HG02623 (cell line): ENCODE measurements at regions not wholly inside any gene's neighbourhood (a gene's known extent, or its start where the extent isn't known, plus 50 kb on each side); places are given as distances from the start of the nearest gene placed in this dataset.

ENCODE experiments used
- ATAC-seq: cut with Tn5 transposase; IDR thresholded peaks from one replicate; pipeline ENCODE4 v1.9.1; 2021; ENCODE audit warnings: moderate library complexity; ENCODE audit not compliant: unreplicated experiment

- no peak for ATAC-seq
These were observed 938.9 kb downstream of the CDH11 start for GRCh38 chr16:64182985-64183384.

GRCh38 chr16:64181271-64181925 is 940.5 kb downstream of the CDH11 start:
- ATAC-seq = no peak

GRCh38 chr16:64180136-64180900 is 941.5 kb downstream of the CDH11 start:
- ATAC-seq = no peak

GRCh38 chr16:64174327-64174726 is 947.5 kb downstream of the CDH11 start:
- no peak for ATAC-seq

- ATAC-seq = no peak
These were observed 949.2 kb downstream of the CDH11 start for GRCh38 chr16:64172652-64173051.

- no peak for ATAC-seq
These were observed 949.6 kb downstream of the CDH11 start for GRCh38 chr16:64172226-64172625.

- ATAC-seq = no peak
These were observed 950.2 kb downstream of the CDH11 start for GRCh38 chr16:64171632-64172031.

- ATAC-seq = no peak
These were observed 953.5 kb downstream of the CDH11 start for GRCh38 chr16:64168371-64168770.

- no peak for ATAC-seq
These were observed 953.9 kb downstream of the CDH11 start for GRCh38 chr16:64167936-64168335.

GRCh38 chr16:64165368-64165767 is 956.5 kb downstream of the CDH11 start:
- no peak for ATAC-seq

GRCh38 chr16:64162613-64163375 is 959.1 kb downstream of the CDH11 start:
- ATAC-seq = no peak

GRCh38 chr16:64159976-64160375 is 961.9 kb downstream of the CDH11 start:
- no peak for ATAC-seq

GRCh38 chr16:64158941-64159588 is 962.8 kb downstream of the CDH11 start:
- ATAC-seq = no peak

- ATAC-seq = no peak
These were observed 968.1 kb downstream of the CDH11 start for GRCh38 chr16:64153718-64154117.

GRCh38 chr16:64151990-64152767 is 969.7 kb downstream of the CDH11 start:
- no peak for ATAC-seq

- ATAC-seq = no peak
These were observed 971.7 kb downstream of the CDH11 start for GRCh38 chr16:64150193-64150592.

GRCh38 chr16:64149756-64150155 is 972.1 kb downstream of the CDH11 start:
- no peak for ATAC-seq

GRCh38 chr16:64148356-64148755 is 973.5 kb downstream of the CDH11 start:
- no peak for ATAC-seq

- no peak for ATAC-seq
These were observed 973.9 kb downstream of the CDH11 start for GRCh38 chr16:64147941-64148340.

- ATAC-seq = no peak
These were observed 977.2 kb downstream of the CDH11 start for GRCh38 chr16:64144617-64145016.

GRCh38 chr16:64138621-64139020 is 983.2 kb downstream of the CDH11 start:
- ATAC-seq = no peak
